ENCODE measurements at regions not wholly inside any gene's neighbourhood (a gene's known extent, or its start where the extent isn't known, plus 50 kb on each side); places are given as distances from the start of the nearest gene placed in this dataset.

DNA sequence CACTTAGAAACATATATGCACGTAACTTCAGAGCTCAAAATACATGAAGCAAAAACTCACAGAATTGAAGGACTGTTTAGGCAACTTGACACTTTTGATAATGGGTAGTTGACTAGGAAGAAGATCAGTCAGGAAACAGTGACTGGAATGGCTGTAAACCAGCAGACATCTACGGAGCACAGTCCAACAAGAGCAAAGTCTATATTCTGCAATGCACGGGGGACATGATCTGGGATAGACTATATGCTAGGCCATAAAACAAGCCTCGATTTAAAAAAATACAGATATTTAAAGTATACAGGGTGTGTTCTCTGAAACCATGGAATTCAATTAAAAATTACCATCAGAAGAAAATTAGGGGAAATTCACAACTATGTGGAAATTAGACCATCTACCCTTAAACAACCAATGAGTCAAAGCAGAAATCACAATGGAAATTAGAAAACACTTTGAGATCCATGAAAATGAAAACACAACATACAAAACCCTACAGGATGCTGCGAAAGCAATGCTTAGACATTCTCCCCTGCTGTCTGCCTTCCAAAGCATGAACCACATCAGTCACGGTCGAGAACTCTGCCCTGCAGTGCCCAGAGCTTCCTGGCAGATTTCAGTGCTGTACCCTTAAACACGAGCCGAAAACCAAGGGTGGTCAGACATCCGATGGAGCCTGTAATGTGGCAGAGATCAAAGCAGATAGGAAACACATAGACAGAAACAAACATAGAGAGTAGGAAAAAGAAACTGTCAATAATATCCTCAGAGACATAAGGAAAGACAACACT, 651.9 kb upstream of the HS6ST1 start:
- no peak for DNase-seq

DNA sequence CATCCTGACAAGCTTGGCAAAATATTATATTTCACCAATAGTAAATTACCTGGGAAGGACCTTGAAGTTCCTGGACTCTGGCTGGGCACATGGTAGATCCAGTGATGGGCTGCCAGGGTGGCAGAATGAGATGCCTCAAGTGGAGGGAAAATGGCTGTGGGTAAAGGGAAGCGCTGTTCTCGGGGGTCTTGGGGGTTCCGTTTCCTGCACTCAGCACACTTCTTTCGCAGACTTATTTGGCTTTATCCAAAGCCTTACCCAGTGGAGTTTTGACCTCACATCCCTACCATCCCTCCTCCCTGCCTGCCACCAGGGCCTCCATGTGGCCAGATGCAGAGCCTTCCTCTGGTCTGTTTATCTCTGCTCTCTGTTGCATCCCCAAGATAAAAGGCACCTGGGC, 654.9 kb upstream of the HS6ST1 start:
- no peak for DNase-seq

DNA sequence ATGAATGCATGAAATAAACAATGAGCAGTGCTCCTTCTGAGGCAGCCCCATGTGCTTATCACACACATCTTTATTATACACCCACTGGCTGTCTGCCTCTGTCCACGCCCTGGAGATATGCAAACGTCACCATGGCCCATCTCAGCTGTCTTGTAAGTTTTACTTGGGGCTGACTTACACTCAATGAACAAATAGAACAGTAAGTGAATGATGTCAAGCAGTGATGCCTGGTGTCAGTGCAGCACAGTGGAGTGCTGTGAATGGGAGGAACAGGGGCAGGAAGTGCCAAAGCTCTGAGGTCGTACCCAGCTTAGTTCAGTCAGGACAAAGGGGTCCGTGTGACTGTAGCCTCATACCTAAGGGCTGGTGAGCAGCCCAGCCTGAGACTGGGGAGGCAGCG, 659.5 kb upstream of the HS6ST1 start:
- DNase-seq: no peak

DNA sequence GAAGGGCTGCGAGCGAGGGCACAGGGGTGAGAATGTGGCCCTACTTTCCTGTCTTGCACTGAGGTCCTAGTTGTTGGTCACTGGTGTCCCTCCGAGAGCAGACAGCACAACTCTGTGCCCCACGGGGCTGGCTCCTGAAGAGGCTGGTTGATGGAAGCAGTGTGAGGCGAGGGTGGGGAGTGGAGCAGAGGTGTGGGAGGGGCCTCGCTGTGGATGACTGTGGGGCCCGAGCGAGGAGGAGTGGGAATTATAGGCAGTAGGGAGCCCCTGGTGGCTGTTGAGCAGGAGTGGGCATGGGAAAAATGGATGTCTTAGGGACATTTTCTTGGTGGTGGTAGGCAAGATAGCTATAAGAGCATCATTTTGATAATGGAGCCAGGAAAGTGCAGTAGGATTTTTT, 660.5 kb upstream of the HS6ST1 start:
- DNase-seq: no peak

DNA sequence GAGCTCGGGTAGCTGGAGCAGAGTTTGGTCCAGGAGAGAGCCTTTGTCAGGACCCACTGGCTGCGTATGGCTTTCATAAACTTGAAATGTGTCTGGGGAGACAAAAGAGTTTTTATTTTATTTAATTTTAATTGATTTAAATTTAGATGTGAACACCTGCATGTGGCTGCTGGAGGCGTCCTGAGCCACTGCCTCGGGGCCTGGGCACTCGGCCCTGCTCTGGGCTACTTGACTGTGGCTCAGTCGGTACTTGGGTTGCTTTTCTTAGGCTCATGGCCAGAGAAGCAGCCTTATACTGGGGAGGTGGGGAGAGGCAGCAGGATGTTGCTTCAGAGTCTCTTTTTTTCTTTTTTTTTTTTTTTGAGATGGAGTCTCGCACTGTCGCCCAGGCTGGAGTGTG, 661.8 kb upstream of the HS6ST1 start:
- DNase-seq: no peak

DNA sequence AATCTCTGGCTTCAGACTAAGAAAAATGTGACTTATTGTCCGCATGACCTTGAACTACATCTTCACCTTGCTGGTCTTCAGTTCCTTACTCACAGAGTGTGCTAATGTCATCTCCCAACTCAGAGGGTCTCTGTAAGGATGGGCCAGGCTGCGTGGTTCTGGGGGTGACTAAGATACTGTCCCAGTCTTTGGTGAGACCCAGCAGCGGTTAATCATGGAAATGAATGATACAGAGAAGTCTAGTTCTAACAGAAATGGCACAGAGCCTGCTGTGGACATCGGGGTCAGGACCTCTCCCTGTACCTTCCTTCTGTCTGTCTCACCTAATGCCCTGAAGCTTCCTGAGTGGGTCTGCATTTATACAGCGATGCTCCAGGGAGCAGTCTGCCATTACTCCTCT, 662.7 kb upstream of the HS6ST1 start:
- no peak for DNase-seq

DNA sequence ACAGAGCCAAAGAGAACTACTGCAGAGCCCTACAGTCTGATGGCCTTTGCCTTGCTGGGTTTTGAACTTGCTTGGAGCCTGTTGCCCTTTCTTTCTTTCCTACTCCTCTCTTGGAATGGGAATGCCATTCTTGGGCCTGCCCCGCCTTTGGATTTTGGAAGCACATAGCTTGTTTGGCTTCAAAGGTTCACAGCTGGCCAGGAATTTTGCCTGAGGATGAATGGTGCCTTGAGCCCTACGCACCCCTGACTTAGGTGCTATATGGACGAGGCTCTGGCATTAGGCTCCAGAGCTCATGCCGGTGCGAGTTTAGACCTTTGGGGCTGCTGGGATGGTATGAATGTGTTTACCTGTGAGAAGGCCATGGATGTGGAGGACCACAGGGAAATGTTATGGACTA, 663.3 kb upstream of the HS6ST1 start:
- DNase-seq: no peak

DNA sequence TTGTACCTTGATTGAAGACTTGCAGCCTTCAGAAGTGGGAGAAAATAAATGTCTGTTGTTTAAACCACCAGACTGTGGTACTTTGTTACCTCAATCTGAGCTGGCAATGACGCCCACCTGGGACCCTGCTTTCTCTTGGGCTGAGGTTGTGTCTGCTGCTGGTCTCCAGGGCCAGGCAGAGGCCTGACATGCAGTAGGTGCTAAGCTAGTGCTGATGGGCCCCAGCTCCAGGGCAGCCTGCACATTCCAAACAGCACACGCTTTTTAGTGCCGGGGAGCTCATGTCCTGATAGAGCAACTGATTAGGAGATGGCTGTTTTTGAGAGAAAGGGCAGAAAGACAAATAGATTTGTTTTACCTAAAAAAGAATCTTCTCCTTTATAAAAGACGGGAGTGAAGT, 664.0 kb upstream of the HS6ST1 start:
- DNase-seq: no peak

DNA sequence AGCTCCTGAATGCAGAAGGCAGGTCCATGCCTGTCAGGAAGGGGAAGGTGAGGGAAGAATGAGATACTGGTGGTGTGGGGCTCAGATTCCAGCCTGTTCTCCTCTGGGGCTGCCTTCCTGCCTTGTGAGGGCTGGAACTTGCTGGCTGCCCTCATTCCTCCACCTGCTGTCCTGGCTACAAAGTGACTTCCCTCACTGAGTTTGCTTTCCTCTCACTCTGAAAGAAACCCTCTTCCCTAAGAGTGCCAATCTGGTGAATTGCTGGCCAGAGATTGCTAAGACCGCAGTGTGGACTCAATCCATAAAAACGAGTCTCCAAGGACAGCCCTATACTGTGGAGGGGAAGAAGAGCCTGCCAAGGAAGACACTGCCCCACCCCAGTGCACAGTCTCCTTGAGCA, 664.4 kb upstream of the HS6ST1 start:
- no peak for DNase-seq

DNA sequence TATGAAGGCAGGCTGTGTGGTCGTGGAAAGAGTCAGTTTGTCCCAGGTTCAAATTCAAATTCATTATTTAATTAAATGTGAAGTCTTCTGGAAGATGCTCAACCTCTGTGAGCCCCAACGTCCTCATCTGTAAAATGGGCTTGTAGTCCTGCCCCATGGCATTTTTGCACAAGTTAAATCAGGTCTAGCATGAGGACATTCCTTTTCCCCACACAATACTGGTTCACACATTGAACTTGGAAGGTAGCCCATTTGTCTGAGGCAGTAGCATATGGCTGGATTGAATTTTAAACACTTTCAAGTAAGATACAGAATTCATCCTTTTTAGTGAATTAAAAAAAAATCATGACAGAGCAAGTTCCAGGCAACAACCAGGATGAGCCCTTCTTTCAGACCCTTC, 665.4 kb upstream of the HS6ST1 start:
- DNase-seq: no peak

DNA sequence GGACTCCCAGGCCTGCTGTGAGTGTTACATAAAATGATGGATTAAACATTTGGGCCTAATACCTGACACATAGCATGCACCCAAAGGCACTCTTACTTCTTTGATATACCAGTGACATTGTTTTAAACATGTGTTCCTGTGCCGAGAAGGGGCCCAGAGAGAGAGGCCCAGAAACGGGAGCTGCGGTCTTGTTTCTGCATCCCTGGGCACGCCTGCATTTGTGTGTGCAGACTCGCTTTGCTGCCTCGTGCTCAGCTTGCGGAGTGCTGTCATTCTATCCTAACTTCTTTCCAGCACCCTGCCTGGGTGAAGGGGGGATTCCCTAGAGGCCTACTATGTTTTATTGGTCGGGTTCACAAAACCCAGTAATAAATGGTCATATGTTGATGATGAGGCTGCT, 666.2 kb upstream of the HS6ST1 start:
- DNase-seq: no peak

DNA sequence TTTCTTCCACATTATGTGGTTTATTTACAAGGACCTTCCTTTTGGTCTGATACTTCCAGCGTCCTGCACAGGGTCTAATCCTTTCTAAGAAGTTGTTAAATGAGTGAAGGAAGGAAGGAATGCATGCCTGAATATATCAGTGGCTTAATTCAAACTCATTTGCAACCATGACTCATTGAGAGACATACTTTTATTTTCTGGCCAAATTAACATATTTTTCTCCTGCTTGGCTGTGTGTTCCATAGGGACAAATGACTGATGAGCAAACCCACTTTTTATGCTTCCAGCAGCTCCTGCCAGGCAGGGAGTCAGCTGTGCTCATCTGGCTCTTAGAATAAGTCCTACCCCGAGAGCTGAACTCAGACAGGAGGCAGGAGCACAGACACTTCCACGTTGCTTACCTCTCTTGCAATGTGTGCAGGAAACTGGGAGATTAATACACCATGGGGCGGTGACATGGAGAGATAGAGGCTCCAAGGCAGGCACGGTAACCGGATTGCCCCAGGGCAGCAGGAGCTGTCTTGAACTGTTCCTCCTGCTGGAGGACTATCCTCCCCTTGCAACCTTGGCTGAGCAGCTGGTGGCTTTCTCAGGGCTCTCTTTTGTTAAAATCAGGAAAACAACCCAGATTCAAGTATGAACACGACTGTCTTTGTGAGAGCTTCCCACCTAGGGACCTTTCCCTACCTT, 667.5 kb upstream of the HS6ST1 start:
- DNase-seq: no peak

DNA sequence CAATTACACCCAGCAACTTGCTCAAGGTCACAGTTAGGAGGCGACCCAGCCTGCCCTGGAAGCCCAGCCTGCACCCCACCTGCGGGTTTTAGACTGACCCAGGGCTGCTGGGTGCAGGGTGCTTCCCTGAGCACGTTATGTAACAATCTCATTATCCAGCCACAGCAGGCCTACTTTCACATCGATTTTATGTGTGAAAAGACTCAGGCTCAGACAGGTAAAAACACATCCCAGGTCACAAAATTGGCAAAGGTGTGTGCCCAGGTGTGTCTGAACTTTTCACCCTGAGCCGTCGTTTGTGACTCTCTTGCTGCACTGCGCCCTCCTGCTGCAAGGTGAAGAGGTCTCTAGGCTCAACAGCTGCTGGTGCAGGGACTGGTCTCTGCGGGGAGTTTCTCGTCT, 668.2 kb upstream of the HS6ST1 start:
- DNase-seq: no peak

DNA sequence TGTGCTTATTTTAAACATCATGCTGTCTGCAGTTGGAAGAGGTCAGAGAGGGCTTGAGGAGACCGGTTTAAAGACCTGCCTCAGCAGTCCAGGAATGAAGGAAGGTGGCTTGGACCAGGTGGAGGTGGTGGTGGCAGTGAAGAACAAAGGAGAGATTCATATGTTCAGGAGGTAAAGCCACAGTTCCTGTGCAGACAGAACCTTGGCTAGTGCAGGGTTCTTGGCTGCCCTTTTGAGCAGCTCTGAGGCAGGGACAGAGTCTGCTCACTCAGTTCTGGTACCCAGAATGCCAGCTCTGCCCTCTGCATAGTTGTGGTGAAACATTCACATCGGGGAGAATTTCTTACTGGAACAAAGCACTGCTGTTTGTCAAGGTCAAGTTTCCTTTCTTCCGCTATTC, 669.7 kb upstream of the HS6ST1 start:
- no peak for DNase-seq

DNA sequence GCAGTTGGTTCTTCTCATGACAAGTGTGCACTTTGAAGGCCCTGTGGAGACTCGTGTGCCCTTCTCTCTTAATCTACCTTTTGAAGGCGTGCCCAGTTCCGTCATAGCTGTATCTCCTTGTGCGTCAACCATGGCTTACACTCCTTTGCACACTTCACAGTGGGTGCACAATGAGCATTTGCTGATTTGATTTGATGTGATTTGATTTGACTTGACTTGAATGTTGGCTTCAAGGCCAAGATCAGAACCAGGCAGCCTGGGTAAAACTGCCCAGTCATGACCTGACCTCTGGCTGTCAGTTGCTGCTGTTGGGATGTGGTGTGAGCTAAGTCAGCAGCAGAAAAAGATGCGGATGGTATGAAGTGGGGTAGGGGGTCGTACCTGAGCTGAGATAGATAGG, 670.3 kb upstream of the HS6ST1 start:
- DNase-seq: no peak

DNA sequence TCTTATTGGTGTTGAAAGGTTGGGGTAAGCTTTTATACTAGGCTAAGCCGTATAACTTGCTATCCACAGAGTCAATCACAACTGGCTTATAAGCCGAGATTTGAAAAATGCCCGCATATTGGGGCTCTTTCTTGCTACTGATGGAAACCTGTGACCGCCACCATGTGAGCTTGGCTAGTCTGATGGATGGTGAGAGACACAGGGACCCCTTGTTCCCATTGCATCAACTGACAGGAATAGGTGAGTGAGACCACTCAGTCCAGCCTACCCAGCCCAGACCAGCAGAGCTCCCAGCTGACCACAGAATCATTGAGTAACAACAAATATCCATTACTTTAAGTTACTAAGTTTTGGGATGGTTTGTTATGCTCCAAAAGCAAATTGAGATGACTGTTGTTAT, 676.4 kb upstream of the HS6ST1 start:
- no peak for DNase-seq

DNA sequence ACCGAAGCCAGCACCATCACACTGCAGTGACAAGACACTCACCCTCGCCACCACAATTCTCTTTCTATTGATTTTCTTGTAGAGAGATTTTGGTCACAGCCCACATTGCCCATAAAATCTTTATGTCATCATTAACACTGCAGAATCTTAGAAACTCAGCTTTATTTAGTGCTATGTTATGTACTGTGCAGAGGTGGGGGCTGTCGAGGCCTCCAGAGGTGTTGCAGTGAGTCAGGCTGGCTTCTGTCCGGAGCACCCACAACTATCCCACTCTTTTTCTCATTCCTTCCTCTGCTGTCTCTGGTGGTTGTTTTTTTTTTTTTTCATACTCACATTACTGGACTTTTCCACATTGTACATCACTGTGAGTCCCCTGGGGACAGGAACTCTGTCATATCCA, 677.4 kb upstream of the HS6ST1 start:
- DNase-seq: no peak

DNA sequence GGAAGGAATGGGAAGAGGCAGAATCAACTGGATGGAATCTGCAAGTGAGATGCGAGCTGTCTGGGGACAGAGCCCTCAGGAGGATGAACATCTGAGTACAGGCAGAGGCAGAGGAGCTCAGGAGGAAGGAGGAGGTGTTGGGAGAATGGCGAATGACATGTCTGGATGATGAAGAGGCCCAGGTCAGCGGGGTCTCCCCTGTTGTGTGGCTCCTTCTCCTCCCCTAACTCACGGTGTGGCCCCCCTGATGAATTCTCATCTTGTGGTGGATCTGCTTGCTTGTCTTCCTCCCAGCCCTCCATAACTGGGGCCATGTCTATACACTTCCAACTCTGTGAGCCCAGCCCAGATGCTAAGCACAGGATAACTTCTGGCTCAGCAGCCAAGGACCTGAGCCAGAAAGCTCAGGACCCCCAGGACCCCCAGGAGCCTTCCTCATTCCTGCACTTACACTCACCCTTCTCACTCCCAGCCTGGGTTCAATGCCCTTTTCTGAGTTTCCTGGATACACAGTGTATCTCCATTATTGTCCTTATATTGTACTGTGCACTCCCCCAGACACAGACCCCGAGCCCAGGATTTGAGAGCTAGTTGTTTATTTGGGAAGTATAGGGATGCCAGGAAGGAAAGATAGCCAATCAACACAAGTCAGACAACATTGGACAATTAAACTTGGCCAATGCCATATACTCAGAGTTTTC, 678.6 kb upstream of the HS6ST1 start:
- DNase-seq: no peak

DNA sequence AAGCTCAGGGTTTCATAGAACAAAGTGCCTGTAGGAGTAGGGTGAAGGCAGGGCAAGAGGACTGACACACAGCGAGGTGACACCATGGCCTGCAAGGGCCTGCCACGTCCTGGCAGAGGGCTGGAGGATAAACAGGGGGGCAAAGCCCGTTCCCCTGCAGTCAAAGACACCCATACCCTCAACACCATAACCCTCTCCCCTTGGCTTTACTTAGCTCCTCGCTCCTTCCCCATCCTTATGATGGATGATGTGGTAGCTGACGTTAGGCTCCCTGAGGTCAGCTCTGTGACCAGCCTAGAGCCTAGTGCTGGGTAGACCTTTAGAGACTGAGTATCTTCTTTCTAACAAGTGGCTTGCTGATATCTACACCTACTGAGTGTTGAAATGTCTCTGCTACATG, 683.3 kb upstream of the HS6ST1 start:
- no peak for DNase-seq

DNA sequence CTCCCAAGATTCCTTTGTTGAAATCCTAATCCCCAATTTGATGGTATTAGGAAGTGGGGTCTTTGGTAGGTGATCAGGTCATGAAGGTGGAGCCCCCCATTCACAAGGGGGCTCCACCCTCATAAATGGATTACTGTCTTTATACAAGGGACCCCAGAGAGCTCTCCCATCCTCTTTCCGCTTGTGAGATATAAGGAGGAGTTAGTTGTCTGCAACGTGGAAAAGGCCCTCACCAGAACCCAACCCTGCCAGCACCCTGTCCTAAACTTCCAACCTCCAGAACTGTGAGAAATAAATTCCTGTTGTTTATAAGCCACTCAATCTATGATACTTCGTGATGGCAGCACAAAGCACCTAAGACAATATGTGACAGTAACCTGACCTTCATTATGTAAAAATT, 684.1 kb upstream of the HS6ST1 start:
- DNase-seq: no peak

DNA sequence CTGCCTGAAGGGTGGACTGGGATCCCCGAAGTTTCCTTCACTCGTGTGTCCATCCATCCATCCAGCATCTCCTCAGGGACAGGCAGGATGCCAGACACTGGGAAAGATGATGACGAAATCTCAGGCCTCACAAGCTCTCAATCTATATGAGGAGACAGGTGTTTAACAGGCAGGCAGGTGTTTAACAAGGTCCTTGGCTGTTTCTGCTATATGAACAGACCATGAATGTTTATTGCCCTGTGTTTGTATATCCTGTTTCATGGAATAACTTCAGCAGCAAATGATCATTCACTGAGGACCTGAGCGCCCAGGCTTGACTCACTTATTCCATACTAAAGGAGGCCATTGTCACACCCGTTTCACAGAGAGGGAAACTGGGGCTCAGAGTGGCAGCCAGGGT, 685.8 kb upstream of the HS6ST1 start:
- no peak for DNase-seq

DNA sequence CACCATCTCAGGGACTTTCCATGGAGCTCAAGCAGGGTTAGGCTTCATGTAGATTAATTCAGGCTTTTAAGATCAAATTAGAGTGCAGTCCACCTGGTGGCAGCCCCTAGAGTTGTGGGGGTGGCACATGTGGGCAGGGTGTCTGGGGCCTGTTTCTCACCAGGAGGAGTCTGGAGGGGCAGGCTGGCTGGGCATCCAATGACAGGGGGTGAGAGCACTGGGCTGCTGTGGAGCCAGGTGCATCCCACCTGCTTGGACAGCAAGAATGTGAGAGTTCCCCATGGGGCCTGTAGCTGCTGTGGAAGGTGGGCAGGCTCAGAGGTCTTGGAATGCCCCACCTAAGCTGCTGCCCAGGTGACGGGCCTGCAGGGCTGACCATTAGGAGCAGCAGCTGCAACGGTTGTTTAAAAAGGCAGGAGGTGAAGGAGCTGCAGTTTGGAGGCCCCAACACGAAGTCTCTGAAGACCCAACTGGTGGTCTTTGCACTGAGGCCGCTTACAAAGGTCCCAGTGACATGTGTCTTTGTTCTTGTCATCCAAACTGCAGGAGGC, 686.3 kb upstream of the HS6ST1 start:
- no peak for DNase-seq

DNA sequence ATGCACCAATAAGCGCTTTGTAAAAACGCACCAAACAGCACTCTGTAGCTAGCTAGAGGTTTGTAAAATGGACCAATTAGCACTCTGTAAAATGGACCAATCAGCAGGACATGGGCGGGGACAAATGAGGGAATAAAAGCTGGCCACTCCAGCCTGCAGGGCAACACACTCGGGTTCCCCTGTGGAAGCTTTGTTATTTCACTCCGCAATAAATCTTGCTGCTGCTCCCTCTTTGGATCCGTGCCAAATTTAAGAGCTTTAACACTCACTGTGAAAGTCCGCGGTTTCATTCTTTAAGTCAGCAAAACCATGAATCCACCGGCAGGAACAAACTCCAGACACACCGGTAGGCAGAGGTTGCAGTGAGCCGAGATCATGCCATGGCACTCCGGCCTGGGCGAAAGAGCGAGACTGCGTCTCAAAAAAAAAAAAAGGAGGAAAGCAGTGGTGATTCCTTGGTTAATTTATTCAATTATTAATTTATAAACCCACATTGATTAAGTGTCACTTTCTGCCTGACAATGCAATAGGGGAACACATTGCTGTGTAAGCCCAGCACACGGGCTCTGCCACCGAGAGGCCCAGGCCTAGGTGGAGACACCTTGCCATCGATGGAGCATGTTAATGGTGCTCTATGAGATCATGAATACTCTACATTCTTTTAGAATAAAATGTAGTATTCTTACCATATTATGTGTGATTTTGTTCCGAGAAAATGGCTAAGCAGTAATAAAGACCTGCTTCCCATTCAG, 687.6 kb upstream of the HS6ST1 start:
- no peak for DNase-seq
